ENCODE measurements at regions not wholly inside any gene's neighbourhood (a gene's known extent, or its start where the extent isn't known, plus 50 kb on each side); places are given as distances from the start of the nearest gene placed in this dataset.

DNA sequence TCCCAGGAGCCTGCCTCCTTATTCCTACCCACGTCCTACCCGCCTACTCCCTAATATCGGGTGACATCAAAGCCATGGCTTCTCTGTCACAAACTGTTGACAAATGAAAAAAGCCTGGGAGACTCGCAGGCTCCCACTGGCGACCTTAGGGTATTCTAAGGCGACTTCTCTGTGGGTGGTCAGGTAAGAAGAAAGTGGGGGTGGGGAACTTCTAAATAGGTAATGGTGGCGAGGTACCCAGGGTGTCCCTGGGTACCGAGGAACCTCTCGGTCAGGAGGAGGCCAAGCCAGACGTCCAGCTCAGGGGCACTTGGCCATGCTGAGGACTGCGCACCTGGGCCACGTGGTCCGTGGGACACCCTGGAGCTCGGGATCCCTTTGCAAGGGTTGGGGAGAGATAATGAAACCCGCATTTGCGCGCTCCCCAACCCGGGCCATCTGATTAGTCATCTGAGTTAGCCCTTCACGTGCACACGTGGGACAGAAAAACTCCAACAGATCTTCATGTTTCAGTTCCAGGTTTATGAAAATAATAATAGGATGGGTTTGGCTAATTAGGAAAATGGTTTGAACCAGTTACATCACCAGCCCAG lies 78.2 kb downstream of the NR2F2 start:
- Histone ChIP-seq H3K4me3 (ENCODE audit: low read depth, low read length) (no peak overlapping the region), H3K9me3 (ENCODE audit: control insufficient read depth, insufficient read depth, low read depth, low read length) (no peaks in the 10 kb centered on the region), H3K36me3 (ENCODE audit: control insufficient read depth in 2 of 2, insufficient read depth in 1 of 2, low read length in 2 of 2) (no peaks in the 10 kb centered on the region), H3K4me1 (ENCODE audit: control insufficient read depth, insufficient read depth, low read length) (peaks cover 22% of the 10 kb centered on the region), H3K27ac (ENCODE audit: extremely low read depth, low read depth, low read length) (no peak overlapping the region)
- ChIA-PET CTCF (interaction anchor here (0.5 kb wide), 1 partner anchor 484 kb away, joined by 3 read pairs; no protein-coding TSS in a partner anchor), POLR2A (no interaction called here)
- TF ChIP-seq REST (tag by site-specific recombination; IDR thresholded peaks at IDR 0.05) = no peak
- TF ChIP-seq ZNF157 (tag by site-specific recombination; IDR thresholded peaks at IDR 0.05) = no peak

- ChIA-PET CTCF (interaction anchor here (0.5 kb wide), 1 partner anchor 483 kb away, joined by 3 read pairs; no protein-coding TSS in a partner anchor), POLR2A (no interaction called here)
- H3K4me1 ChIP-seq (ENCODE audit: control insufficient read depth, insufficient read depth, low read length) = peaks cover 22% of the 10 kb centered on the region
- no peaks in the 10 kb centered on the region for H3K9me3 ChIP-seq (ENCODE audit: control insufficient read depth, insufficient read depth, low read depth, low read length)
- no peak overlapping the region for H3K27ac ChIP-seq (ENCODE audit: extremely low read depth, low read depth, low read length)
- no peak overlapping the region for H3K4me3 ChIP-seq (ENCODE audit: low read depth, low read length)
- no peaks in the 10 kb centered on the region for H3K36me3 ChIP-seq (ENCODE audit: control insufficient read depth in 2 of 2, insufficient read depth in 1 of 2, low read length in 2 of 2)
- TF ChIP-seq ZNF529 (tag by site-specific recombination; IDR thresholded peaks at IDR 0.05; ENCODE audit: insufficient replicate concordance) = no peak
- no peak for TF ChIP-seq ZNF114 (tag by site-specific recombination; IDR thresholded peaks at IDR 0.05)
- TF ChIP-seq ZNF623 (tag by site-specific recombination; IDR thresholded peaks at IDR 0.05) = no peak
- no peak for TF ChIP-seq ZFHX2 (tag by site-specific recombination; conservative IDR thresholded peaks at IDR 0.05)
- no peak for TF ChIP-seq ZNF558 (tag by site-specific recombination; IDR thresholded peaks at IDR 0.05)
- TF ChIP-seq HOXD13 (CRISPR knock-in tag; IDR thresholded peaks at IDR 0.05; ENCODE audit: borderline replicate concordance) = no peak
- TF ChIP-seq TRIM28 (IDR thresholded peaks at IDR 0.05; ENCODE audit: borderline replicate concordance, low read length) = no peak
- no peak for TF ChIP-seq ZBTB1 (tag by site-specific recombination; IDR thresholded peaks at IDR 0.05)
- TF ChIP-seq ZNF704 (tag by site-specific recombination; IDR thresholded peaks at IDR 0.05) = no peak
- TF ChIP-seq BCL11A (tag by site-specific recombination; IDR thresholded peaks at IDR 0.05; ENCODE audit: low read depth) = no peak
- no peak for TF ChIP-seq SETDB1 (IDR thresholded peaks at IDR 0.05; ENCODE audit: insufficient read length, low read length)
- TF ChIP-seq ZNF518A (tag by site-specific recombination; conservative IDR thresholded peaks at IDR 0.05; ENCODE audit: low read depth) = no peak
- TF ChIP-seq, protein P1, sequence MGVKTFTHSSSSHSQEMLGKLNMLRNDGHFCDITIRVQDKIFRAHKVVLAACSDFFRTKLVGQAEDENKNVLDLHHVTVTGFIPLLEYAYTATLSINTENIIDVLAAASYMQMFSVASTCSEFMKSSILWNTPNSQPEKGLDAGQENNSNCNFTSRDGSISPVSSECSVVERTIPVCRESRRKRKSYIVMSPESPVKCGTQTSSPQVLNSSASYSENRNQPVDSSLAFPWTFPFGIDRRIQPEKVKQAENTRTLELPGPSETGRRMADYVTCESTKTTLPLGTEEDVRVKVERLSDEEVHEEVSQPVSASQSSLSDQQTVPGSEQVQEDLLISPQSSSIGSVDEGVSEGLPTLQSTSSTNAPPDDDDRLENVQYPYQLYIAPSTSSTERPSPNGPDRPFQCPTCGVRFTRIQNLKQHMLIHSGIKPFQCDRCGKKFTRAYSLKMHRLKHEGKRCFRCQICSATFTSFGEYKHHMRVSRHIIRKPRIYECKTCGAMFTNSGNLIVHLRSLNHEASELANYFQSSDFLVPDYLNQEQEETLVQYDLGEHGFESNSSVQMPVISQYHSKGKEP (tag by site-specific recombination; IDR thresholded peaks at IDR 0.05) = no peak
- TF ChIP-seq ZNF555 (tag by site-specific recombination; conservative IDR thresholded peaks at IDR 0.05) = no peak
- TF ChIP-seq ZNF544 (tag by site-specific recombination; IDR thresholded peaks at IDR 0.05) = no peak
Observed at GRCh38 chr15:96409215-96410138, 79.0 kb downstream of the NR2F2 start.

Data from HEK293 (cell line).